ENCODE measurements at regions not wholly inside any gene's neighbourhood (a gene's known extent, or its start where the extent isn't known, plus 50 kb on each side); places are given as distances from the start of the nearest gene placed in this dataset.
A peak's percentile ranks its signal among the peaks of the same experiment; 100 is the strongest.

DNA sequence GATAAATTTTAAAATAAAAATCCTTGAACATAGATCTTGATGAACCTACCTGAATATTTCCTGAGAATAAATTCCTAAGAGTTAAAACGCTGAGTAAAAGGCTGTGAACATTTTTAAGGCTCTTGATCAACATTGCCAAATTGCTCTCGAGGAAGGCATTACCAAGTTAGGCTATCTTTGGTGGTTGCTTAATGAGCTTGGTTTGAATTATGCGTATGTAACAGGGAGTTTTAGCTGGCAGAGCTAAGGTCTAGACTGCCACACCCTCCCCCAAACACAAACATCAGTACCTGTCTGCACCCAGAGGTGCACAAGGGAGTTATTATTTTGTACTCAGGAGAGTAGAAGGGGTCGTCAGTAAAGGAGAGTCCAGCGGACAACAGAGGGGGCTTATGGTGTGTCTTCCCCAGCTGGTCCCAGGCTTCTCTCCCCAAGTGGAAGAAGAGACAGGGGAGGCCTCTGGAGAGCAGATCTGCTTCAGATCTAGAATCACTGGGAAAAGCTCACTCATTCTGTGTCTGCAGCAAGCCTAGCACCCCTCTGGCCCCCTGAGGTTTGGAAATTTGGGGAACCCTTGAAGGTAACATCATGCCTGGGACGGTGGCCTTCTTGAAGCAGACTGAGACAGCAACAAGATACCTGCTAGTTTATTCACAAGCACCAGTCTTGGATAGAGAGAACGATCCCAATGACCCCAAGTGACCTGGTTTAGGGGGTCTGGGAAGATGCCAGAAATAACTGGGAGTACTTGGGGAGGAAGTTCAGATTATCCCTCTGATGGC lies 197.2 kb upstream of the ID2 start:
- DNase-seq (no peak), ATAC-seq (no peak)
- intact Hi-C loops (cut with micrococcal nuclease), result loop anchor here (10.0 kb wide), 1 partner anchor 180 kb away; no protein-coding TSS in a partner anchor
- TF ChIP-seq, protein P1, sequence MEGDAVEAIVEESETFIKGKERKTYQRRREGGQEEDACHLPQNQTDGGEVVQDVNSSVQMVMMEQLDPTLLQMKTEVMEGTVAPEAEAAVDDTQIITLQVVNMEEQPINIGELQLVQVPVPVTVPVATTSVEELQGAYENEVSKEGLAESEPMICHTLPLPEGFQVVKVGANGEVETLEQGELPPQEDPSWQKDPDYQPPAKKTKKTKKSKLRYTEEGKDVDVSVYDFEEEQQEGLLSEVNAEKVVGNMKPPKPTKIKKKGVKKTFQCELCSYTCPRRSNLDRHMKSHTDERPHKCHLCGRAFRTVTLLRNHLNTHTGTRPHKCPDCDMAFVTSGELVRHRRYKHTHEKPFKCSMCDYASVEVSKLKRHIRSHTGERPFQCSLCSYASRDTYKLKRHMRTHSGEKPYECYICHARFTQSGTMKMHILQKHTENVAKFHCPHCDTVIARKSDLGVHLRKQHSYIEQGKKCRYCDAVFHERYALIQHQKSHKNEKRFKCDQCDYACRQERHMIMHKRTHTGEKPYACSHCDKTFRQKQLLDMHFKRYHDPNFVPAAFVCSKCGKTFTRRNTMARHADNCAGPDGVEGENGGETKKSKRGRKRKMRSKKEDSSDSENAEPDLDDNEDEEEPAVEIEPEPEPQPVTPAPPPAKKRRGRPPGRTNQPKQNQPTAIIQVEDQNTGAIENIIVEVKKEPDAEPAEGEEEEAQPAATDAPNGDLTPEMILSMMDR (IDR thresholded peaks at IDR 0.05), result no peak
- Mint-ChIP-seq H3K27me3 (peaks cover 5% of the 10 kb centered on the region), H3K4me3 (no peak overlapping the region), H3K36me3 (ENCODE audit: low read depth) (peaks cover 9% of the 10 kb centered on the region), H3K4me1 (ENCODE audit: low read depth) (peaks cover 73% of the 10 kb centered on the region), H3K9me3 (no peaks in the 10 kb centered on the region), H3K27ac (no peak overlapping the region)
- ChIA-PET POLR2A (interaction anchor here (0.7 to 0.9 kb wide), 2 partner anchors 35 to 887 kb away, joined by 3 read pairs; no protein-coding TSS in a partner anchor), CTCF (no interaction called here)

DNA sequence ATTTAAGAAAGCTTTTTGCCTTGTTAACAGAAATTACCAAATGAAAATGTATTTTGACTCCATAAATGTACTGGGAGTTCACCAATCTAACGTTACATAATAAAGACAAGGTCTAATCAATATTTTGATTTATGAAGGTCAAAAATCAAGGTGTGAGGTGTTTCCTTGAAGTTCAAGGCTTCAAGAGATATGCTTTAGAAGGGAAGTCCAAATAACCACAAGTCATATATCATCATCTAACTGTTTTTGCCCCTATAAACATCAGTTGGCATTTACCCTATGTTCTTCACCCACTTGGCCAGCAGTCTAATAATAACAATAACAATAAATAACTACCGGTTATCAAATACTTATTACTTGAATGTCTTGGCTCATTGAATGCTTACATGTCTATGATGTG lies 196.1 kb upstream of the ID2 start:
- peaks cover 9% of the 10 kb centered on the region for H3K36me3 Mint-ChIP-seq (ENCODE audit: low read depth)
- POLR2A ChIA-PET, result interaction anchor here (0.7 kb wide), 1 partner anchor 888 kb away, joined by 3 read pairs; no protein-coding TSS in a partner anchor

DNA sequence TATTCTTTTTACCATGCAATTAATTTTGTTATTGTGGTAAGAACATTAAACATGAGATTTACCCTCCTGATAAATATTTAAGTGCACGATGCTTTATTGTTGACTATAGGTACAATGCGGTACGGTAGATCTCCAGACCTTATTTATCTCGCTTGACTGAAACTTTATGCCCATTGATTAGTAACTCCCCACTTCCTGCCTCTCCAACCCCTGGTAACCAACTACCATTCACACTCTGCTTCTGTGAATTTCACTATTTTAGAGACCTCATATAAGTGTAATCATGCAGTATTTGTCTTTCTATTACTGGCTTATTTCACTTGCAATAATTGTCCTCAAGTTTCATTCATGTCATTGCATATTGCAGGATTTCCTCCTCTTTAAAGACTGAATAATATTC lies 195.7 kb upstream of the ID2 start:
- intact Hi-C loops (cut with micrococcal nuclease), result loop anchor here (10.0 kb wide), 1 partner anchor 181 kb away; no protein-coding TSS in a partner anchor
- POLR2A ChIA-PET, result interaction anchor here (3.5 to 3.9 kb wide), 2 partner anchors 29 to 58 kb away, joined by 18 to 27 read pairs; no protein-coding TSS in a partner anchor
- peak overlapping the region; percentile 79 for H3K27ac Mint-ChIP-seq
- H3K4me1 Mint-ChIP-seq (ENCODE audit: low read depth), result peaks cover 68% of the 10 kb centered on the region
- H3K4me3 Mint-ChIP-seq, result peak overlapping the region; percentile 66
- H3K9me3 Mint-ChIP-seq, result no peaks in the 10 kb centered on the region
- ATAC-seq (no peak), DNase-seq (no peak)
- TF ChIP-seq, protein P1 (IDR thresholded peaks at IDR 0.05), result no peak
- H3K27me3 Mint-ChIP-seq, result peaks cover 2% of the 10 kb centered on the region
- CTCF ChIA-PET, result no interaction called here
- peaks cover 9% of the 10 kb centered on the region for H3K36me3 Mint-ChIP-seq (ENCODE audit: low read depth)

More for the DNA sequence above, 196.1 kb upstream of the ID2 start:
- Mint-ChIP-seq H3K4me1 (ENCODE audit: low read depth) (peaks cover 72% of the 10 kb centered on the region), H3K9me3 (no peaks in the 10 kb centered on the region), H3K4me3 (peak overlapping the region; percentile 66), H3K27ac (peak overlapping the region; percentile 79), H3K27me3 (peaks cover 2% of the 10 kb centered on the region)
- DNase-seq (no peak), ATAC-seq (no peak)
- TF ChIP-seq, protein P1 (IDR thresholded peaks at IDR 0.05), result no peak
- CTCF ChIA-PET, result interaction anchor here (0.7 kb wide), 1 partner anchor 10 kb away, joined by 4 read pairs; no protein-coding TSS in a partner anchor
- intact Hi-C loops (cut with micrococcal nuclease), result loop anchor here (10.0 kb wide), 1 partner anchor 181 kb away; no protein-coding TSS in a partner anchor

DNA sequence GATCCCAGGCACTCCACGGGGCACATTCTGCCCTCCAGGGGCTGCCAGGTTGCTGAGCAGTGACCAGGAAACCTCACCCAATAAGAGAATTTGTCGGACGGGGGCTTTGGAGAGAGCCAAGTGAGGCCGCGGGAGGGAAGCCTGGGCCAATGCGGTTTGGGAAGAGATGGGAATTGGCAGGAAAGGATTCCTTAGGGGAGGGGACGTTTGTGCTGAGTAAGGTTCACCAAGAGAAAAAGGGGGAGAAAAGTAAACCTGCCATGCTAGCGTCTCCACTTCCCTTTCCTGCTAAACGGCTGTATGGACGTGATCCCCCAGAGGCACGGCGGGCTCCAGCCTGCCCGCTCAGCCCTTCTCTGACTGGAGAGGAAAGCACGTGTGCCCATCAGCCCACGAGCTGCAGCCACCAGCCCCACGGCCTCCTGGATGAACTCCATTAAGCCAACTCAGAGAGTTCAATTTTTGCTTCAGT lies 194.4 kb upstream of the ID2 start:
- ATAC-seq (peak; percentile 20), DNase-seq (no peak)
- peak overlapping the region; percentile 79 for H3K27ac Mint-ChIP-seq
- H3K9me3 Mint-ChIP-seq, result no peaks in the 10 kb centered on the region
- POLR2A ChIA-PET, result interaction anchor here (0.6 to 3.9 kb wide), 9 partner anchors 10 to 1703 kb away, joined by 3 to 27 read pairs (median 5); partner anchors contain the start of gene ID2
- peaks cover 54% of the 10 kb centered on the region for H3K4me1 Mint-ChIP-seq (ENCODE audit: low read depth)
- peaks cover 6% of the 10 kb centered on the region for H3K36me3 Mint-ChIP-seq (ENCODE audit: low read depth)
- peaks cover 6% of the 10 kb centered on the region for H3K27me3 Mint-ChIP-seq
- H3K4me3 Mint-ChIP-seq, result peak overlapping the region; percentile 66
- TF ChIP-seq, protein P1 (IDR thresholded peaks at IDR 0.05), result no peak
- intact Hi-C loops (cut with micrococcal nuclease), result loop anchor here (10.0 kb wide), 1 partner anchor 183 kb away; no protein-coding TSS in a partner anchor
- CTCF ChIA-PET, result no interaction called here
